ENCODE measurements at regions not wholly inside any gene's neighbourhood (a gene's known extent, or its start where the extent isn't known, plus 50 kb on each side); places are given as distances from the start of the nearest gene placed in this dataset.
"Not testable (repeated sequence)": the region's sequence is repeated elsewhere in the genome, so short reads cannot be mapped to it uniquely, and the experiment has no call there.

DNA sequence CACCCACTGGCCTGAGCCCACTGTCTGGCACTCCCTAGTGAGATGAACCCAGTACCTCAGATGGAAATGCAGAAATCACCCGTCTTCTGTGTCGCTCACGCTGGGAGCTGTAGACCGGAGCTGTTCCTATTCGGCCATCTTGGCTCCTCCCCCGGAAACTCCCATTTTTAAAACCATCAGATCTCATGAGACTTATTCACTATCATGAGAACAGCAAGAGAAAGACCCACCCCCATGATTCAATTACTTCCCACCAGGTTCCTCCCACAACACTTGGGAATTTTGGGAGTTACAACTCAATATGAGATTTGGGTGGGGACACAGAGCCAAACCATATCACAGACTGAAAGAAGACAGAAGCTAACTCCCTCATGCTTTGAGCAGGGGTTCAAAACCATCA, 134.5 kb downstream of the SLC39A8 start:
- not testable (repeated sequence) for H3K27ac ChIP-seq (ENCODE audit: low read depth in 1 of 2, low read length in 1 of 2); ATAC-seq (ENCODE audit: insufficient read depth, low FRiP score); DNase-seq; H3K27me3 ChIP-seq (ENCODE audit: control insufficient read depth in 3 of 3, insufficient read depth in 3 of 3, low read length in 2 of 3); H3K9me3 ChIP-seq (ENCODE audit: control insufficient read depth in 4 of 4, insufficient read depth in 3 of 4, low read length in 3 of 4); H3K36me3 ChIP-seq (ENCODE audit: control insufficient read depth in 4 of 4, insufficient read depth in 4 of 4, low read length in 4 of 4); H3K9ac ChIP-seq (ENCODE audit: insufficient read depth in 1 of 2, low read length in 2 of 2); H3K4me1 ChIP-seq (ENCODE audit: control insufficient read depth in 5 of 5, insufficient read depth in 5 of 5, low read length in 5 of 5); H3K4me3 ChIP-seq
- 80 to 97% methylated on average over 6 of the region's 6 CpGs for WGBS, 2 donors

DNA sequence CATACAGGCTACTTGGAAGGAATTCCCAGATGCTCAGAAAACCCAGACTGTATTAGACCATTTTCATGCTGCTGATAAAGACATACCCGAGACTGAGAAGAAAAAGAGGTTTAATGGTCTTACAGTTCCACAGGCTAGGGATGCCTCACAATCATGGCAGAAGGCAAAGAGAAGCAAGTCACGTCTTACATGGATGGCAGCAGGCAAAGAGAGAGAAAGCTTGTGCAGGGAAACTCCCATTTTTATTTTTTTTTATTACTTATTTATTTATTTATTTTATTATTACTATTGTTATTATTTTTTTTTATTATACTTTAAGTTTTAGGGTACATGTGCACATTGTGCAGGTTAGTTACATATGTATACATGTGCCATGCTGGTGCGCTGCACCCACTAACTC, 140.6 kb downstream of the SLC39A8 start:
- H3K4me3 ChIP-seq; H3K27ac ChIP-seq (ENCODE audit: low read depth in 1 of 2, low read length in 1 of 2); H3K27me3 ChIP-seq (ENCODE audit: control insufficient read depth in 3 of 3, insufficient read depth in 3 of 3, low read length in 2 of 3); H3K36me3 ChIP-seq (ENCODE audit: control insufficient read depth in 4 of 4, insufficient read depth in 4 of 4, low read length in 4 of 4); H3K9ac ChIP-seq (ENCODE audit: insufficient read depth in 1 of 2, low read length in 2 of 2); H3K4me1 ChIP-seq (ENCODE audit: control insufficient read depth in 5 of 5, insufficient read depth in 5 of 5, low read length in 5 of 5); ATAC-seq (ENCODE audit: insufficient read depth, low FRiP score); DNase-seq; H3K9me3 ChIP-seq (ENCODE audit: control insufficient read depth in 4 of 4, insufficient read depth in 3 of 4, low read length in 3 of 4): not testable (repeated sequence)
- WGBS, 2 donors = 89 to 91% methylated on average over 3 of the region's 3 CpGs

DNA sequence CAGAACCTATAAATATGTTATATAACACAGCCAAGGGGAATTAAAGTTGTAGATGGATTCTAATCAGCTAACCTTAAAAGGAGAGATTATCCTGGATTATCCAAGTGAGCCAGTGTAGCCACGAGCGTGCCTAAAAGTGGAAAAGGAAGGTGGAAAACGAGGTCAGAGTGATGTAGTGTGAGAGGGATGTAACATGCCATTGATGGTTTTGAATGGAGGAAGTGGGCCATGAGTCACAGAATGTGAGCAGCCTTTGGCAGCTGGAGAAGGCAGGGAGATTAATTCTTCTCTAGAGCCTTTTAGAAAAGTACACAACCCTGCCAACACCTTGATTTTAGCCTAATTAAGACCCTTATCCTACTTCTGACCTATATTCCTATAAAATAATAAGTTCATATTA, 149.1 kb downstream of the SLC39A8 start:
- ATAC-seq (ENCODE audit: insufficient read depth, low FRiP score) (no peak), DNase-seq (no peak)
- 38 to 44% methylated on average over 3 of the region's 3 CpGs for WGBS, 2 donors
- H3K9ac ChIP-seq (ENCODE audit: insufficient read depth in 1 of 2, low read length in 2 of 2) = no peak overlapping the region
- no peaks in the 10 kb centered on the region for H3K36me3 ChIP-seq (ENCODE audit: control insufficient read depth in 4 of 4, insufficient read depth in 4 of 4, low read length in 4 of 4)
- no peaks in the 10 kb centered on the region for H3K27me3 ChIP-seq (ENCODE audit: control insufficient read depth in 3 of 3, insufficient read depth in 3 of 3, low read length in 2 of 3)
- TF ChIP-seq, protein P1, sequence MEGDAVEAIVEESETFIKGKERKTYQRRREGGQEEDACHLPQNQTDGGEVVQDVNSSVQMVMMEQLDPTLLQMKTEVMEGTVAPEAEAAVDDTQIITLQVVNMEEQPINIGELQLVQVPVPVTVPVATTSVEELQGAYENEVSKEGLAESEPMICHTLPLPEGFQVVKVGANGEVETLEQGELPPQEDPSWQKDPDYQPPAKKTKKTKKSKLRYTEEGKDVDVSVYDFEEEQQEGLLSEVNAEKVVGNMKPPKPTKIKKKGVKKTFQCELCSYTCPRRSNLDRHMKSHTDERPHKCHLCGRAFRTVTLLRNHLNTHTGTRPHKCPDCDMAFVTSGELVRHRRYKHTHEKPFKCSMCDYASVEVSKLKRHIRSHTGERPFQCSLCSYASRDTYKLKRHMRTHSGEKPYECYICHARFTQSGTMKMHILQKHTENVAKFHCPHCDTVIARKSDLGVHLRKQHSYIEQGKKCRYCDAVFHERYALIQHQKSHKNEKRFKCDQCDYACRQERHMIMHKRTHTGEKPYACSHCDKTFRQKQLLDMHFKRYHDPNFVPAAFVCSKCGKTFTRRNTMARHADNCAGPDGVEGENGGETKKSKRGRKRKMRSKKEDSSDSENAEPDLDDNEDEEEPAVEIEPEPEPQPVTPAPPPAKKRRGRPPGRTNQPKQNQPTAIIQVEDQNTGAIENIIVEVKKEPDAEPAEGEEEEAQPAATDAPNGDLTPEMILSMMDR (IDR thresholded peaks at IDR 0.05; ENCODE audit: control extremely low read depth, extremely low read depth) = no peak
- H3K9me3 ChIP-seq (ENCODE audit: control insufficient read depth in 4 of 4, insufficient read depth in 3 of 4, low read length in 3 of 4) = no peaks in the 10 kb centered on the region
- no peaks in the 10 kb centered on the region for H3K4me1 ChIP-seq (ENCODE audit: control insufficient read depth in 5 of 5, insufficient read depth in 5 of 5, low read length in 5 of 5)
- no peak overlapping the region for H3K27ac ChIP-seq (ENCODE audit: low read depth in 1 of 2, low read length in 1 of 2)
- H3K4me3 ChIP-seq = no peak overlapping the region

DNA sequence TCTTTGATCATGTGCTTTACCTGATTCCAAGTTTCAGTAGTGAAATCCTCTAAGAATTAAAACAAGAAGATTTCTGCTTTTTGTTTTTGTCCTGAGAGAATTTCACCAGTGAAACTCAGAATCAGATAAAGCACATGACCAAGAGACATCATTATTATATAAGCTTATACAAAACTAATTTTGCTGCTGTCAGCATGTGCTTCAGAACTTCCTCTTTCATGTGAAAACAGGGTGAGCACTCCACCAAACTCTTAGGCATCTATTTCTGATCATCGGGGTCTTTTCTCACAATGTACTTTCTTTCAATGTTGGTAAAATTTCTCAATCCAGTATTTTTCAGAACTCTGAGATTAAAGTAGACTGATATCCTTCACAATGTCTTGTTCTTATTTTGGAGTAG, 152.1 kb downstream of the SLC39A8 start:
- no peak overlapping the region for H3K9ac ChIP-seq (ENCODE audit: insufficient read depth in 1 of 2, low read length in 2 of 2)
- TF ChIP-seq, protein P1 (IDR thresholded peaks at IDR 0.05; ENCODE audit: control extremely low read depth, extremely low read depth) = no peak
- H3K27me3 ChIP-seq (ENCODE audit: control insufficient read depth in 3 of 3, insufficient read depth in 3 of 3, low read length in 2 of 3) = no peaks in the 10 kb centered on the region
- DNase-seq (no peak), ATAC-seq (ENCODE audit: insufficient read depth, low FRiP score) (no peak)
- no peaks in the 10 kb centered on the region for H3K36me3 ChIP-seq (ENCODE audit: control insufficient read depth in 4 of 4, insufficient read depth in 4 of 4, low read length in 4 of 4)
- no peaks in the 10 kb centered on the region for H3K4me1 ChIP-seq (ENCODE audit: control insufficient read depth in 5 of 5, insufficient read depth in 5 of 5, low read length in 5 of 5)
- 25 to 68% methylated on average over 1 of the region's 1 CpG for WGBS, 2 donors
- H3K9me3 ChIP-seq (ENCODE audit: control insufficient read depth in 4 of 4, insufficient read depth in 3 of 4, low read length in 3 of 4) = no peaks in the 10 kb centered on the region
- H3K27ac ChIP-seq (ENCODE audit: low read depth in 1 of 2, low read length in 1 of 2) = no peak overlapping the region
- no peak overlapping the region for H3K4me3 ChIP-seq

DNA sequence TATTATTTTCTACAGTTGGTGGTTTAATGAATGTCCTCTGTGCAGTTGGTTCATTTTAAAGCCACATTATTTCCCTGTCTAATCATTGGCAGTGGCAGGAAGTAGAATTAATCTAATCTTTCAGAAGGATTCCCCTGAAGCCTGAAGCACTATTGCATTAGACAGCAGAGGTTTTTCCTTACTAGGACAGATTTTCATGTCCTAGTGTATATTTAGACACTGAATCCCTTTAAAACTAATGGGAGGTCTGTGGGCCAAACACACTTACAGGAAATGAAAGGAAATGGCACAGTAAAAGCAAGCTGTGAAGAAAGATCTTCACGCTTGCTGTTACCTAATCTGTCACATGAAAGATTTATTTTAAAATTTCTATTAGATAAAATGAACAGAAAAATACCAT, 165.2 kb downstream of the SLC39A8 start:
- ATAC-seq (ENCODE audit: insufficient read depth, low FRiP score) = no peak
- Histone ChIP-seq H3K9me3 (ENCODE audit: control insufficient read depth in 4 of 4, insufficient read depth in 3 of 4, low read length in 3 of 4) (no peaks in the 10 kb centered on the region), H3K27me3 (ENCODE audit: control insufficient read depth in 3 of 3, insufficient read depth in 3 of 3, low read length in 2 of 3) (peaks cover 0 to 2% (median 0%) of the 10 kb centered on the region in 3 donors), H3K36me3 (ENCODE audit: control insufficient read depth in 4 of 4, insufficient read depth in 4 of 4, low read length in 4 of 4) (no peaks in the 10 kb centered on the region), H3K4me1 (ENCODE audit: control insufficient read depth in 5 of 5, insufficient read depth in 5 of 5, low read length in 5 of 5) (no peaks in the 10 kb centered on the region), H3K9ac (ENCODE audit: insufficient read depth in 1 of 2, low read length in 2 of 2) (no peak overlapping the region), H3K27ac (ENCODE audit: low read depth in 1 of 2, low read length in 1 of 2) (no peak overlapping the region), H3K4me3 (no peak overlapping the region)
- TF ChIP-seq, protein P1 (IDR thresholded peaks at IDR 0.05; ENCODE audit: control extremely low read depth, extremely low read depth) = no peak
- peak in 2 of 3 donors; percentile 32 to 59 for DNase-seq
- WGBS, 2 donors = 18 to 46% methylated on average over 1 of the region's 1 CpG
